Neural progenitor cell (in vitro differentiated cells): ENCODE measurements at regions not wholly inside any gene's neighbourhood (a gene's known extent, or its start where the extent isn't known, plus 50 kb on each side); places are given as distances from the start of the nearest gene placed in this dataset.

Experiments
- DNase-seq: peaks from one replicate; pipeline ENCODE4 v3.0.0-alpha.2; 2016; ENCODE audit warnings: low spot score
- H2AFZ ChIP-seq: fragments of 200-600 bp; sonication (generic); replicated peaks from 2 replicates; pipeline ENCODE4 v1.6.1; 2016; ENCODE audit warnings: antibody characterized with exemption
- H3F3A ChIP-seq: fragments of 200-600 bp; sonication (generic); 2 replicates; pipeline ENCODE4 v1.6.1; 2016; ENCODE audit warnings: antibody characterized with exemption, low read depth
- H3K27ac ChIP-seq: fragments of 200-600 bp; sonication (generic); 2 replicates; pipeline ENCODE4 v1.5.1; 2016; ENCODE audit warnings: mild to moderate bottlenecking
- H3K27me3 ChIP-seq: fragments of 200-600 bp; sonication (generic); 2 replicates; pipeline ENCODE4 v1.6.1; 2016; ENCODE audit warnings: mild to moderate bottlenecking, moderate library complexity
- H3K36me3 ChIP-seq: fragments of 200-600 bp; sonication (generic); 2 replicates; pipeline ENCODE4 v1.5.1; 2016
- H3K4me1 ChIP-seq: fragments of 200-600 bp; sonication (generic); 2 replicates; pipeline ENCODE4 v1.6.1; 2016; ENCODE audit warnings: mixed run types
- H3K4me2 ChIP-seq: fragments of 200-600 bp; sonication (generic); 2 replicates; pipeline ENCODE4 v1.6.1; 2016
- H3K4me3 ChIP-seq: fragments of 200-600 bp; sonication (generic); 2 replicates; pipeline ENCODE4 v1.5.1; 2016
- H3K79me2 ChIP-seq: fragments of 200-600 bp; sonication (generic); 2 replicates; pipeline ENCODE4 v1.6.1; 2016; ENCODE audit warnings: low read depth
- H3K9ac ChIP-seq: fragments of 200-600 bp; sonication (generic); 2 replicates; pipeline ENCODE4 v1.6.1; 2016
- H3K9me3 ChIP-seq: fragments of 200-600 bp; sonication (generic); 2 replicates; pipeline ENCODE4 v1.5.1; 2016; ENCODE audit warnings: low read depth
- H4K20me1 ChIP-seq: fragments of 200-600 bp; sonication (generic); 2 replicates; pipeline ENCODE4 v1.6.1; 2016; ENCODE audit warnings: low read depth
- H3K27ac Mint-ChIP-seq: 3 replicates; pipeline ENCODE4 v1.8.0; 2021; ENCODE audit warnings: mixed read lengths
- H3K27me3 Mint-ChIP-seq: 2 replicates; pipeline ENCODE4 v1.8.0; 2022; ENCODE audit warnings: low read depth, mild to moderate bottlenecking, inconsistent platforms, moderate library complexity, mixed read lengths; ENCODE audit not compliant: insufficient read depth
- H3K36me3 Mint-ChIP-seq: 3 replicates; pipeline ENCODE4 v1.8.0; 2021; ENCODE audit warnings: mixed read lengths
- H3K4me1 Mint-ChIP-seq: 3 replicates; pipeline ENCODE4 v1.8.0; 2021; ENCODE audit warnings: mixed read lengths
- H3K4me3 Mint-ChIP-seq: 3 replicates; pipeline ENCODE4 v1.8.0; 2021; ENCODE audit warnings: mild to moderate bottlenecking, moderate library complexity, mixed read lengths
- H3K9me3 Mint-ChIP-seq: 3 replicates; pipeline ENCODE4 v1.8.0; 2020; ENCODE audit warnings: mixed read lengths
- CTCF ChIP-seq: fragments of 200-600 bp; sonication (generic); IDR thresholded peaks from 2 replicates; pipeline ENCODE4 v1.5.1; 2017; ENCODE audit warnings: antibody characterized with exemption, mild to moderate bottlenecking
- EZH2 ChIP-seq: fragments of 200-600 bp; sonication (generic); IDR thresholded peaks from 2 replicates; pipeline ENCODE4 v1.6.1; 2017; ENCODE audit warnings: antibody characterized with exemption, mild to moderate bottlenecking, moderate library complexity
- EZH2phosphoT487 ChIP-seq: fragments of 200-600 bp; sonication (generic); IDR thresholded peaks from 2 replicates; pipeline ENCODE4 v1.6.1; 2017; ENCODE audit warnings: antibody characterized with exemption

- peaks cover 70% of the 10 kb centered on the region for H3K27me3 ChIP-seq
- H3K4me3 Mint-ChIP-seq, result no peak overlapping the region
- no peak overlapping the region for H3K4me3 ChIP-seq
- peaks cover 47% of the 10 kb centered on the region for H3K27me3 Mint-ChIP-seq
- no peaks in the 10 kb centered on the region for H3K36me3 Mint-ChIP-seq
- TF ChIP-seq EZH2phosphoT487 (no peak), CTCF (no peak), EZH2 (no peak)
- H3K27ac Mint-ChIP-seq, result no peak overlapping the region
- H3K9me3 ChIP-seq, result no peaks in the 10 kb centered on the region
- peak overlapping the region; percentile 37 for H3K4me2 ChIP-seq
- H4K20me1 ChIP-seq, result no peaks in the 10 kb centered on the region
- H3K4me1 Mint-ChIP-seq, result no peaks in the 10 kb centered on the region
- H3K9ac ChIP-seq, result no peak overlapping the region
- no peaks in the 10 kb centered on the region for H3K79me2 ChIP-seq
- peaks cover 9% of the 10 kb centered on the region for H3K4me1 ChIP-seq
- peaks cover 13% of the 10 kb centered on the region for H3K9me3 Mint-ChIP-seq
- H3K27ac ChIP-seq, result no peak overlapping the region
- H3F3A ChIP-seq, result peaks cover 3% of the 10 kb centered on the region
- peak overlapping the region; percentile 7 for H2AFZ ChIP-seq
- no peaks in the 10 kb centered on the region for H3K36me3 ChIP-seq
- DNase-seq, result peak; percentile 51
Observed at GRCh38 chr20:22438346-22438745, 146.0 kb downstream of the FOXA2 start.

GRCh38 chr20:22437354-22437753, 147.0 kb downstream of the FOXA2 start:
- Histone ChIP-seq H2AFZ (no peak overlapping the region), H3K36me3 (no peaks in the 10 kb centered on the region), H3K27ac (no peak overlapping the region), H3K79me2 (no peaks in the 10 kb centered on the region), H3K9me3 (no peaks in the 10 kb centered on the region), H3F3A (peaks cover 3% of the 10 kb centered on the region), H4K20me1 (no peaks in the 10 kb centered on the region), H3K9ac (no peak overlapping the region), H3K4me3 (no peak overlapping the region), H3K4me1 (peaks cover 9% of the 10 kb centered on the region), H3K27me3 (peaks cover 80% of the 10 kb centered on the region), H3K4me2 (no peak overlapping the region)
- no peak for TF ChIP-seq CTCF
- no peak for TF ChIP-seq EZH2
- no peak for TF ChIP-seq EZH2phosphoT487
- Mint-ChIP-seq H3K4me3 (no peak overlapping the region), H3K36me3 (no peaks in the 10 kb centered on the region), H3K9me3 (peaks cover 15% of the 10 kb centered on the region), H3K27me3 (peaks cover 56% of the 10 kb centered on the region), H3K4me1 (no peaks in the 10 kb centered on the region), H3K27ac (no peak overlapping the region)
- no peak for DNase-seq

GRCh38 chr20:22431419-22431818, 153.0 kb downstream of the FOXA2 start:
- peaks cover 76% of the 10 kb centered on the region for H3K27me3 Mint-ChIP-seq
- H3K4me3 Mint-ChIP-seq, result no peak overlapping the region
- no peak overlapping the region for H3K27ac Mint-ChIP-seq
- peaks cover 100% of the 10 kb centered on the region for H3K27me3 ChIP-seq
- peaks cover 26% of the 10 kb centered on the region for H3F3A ChIP-seq
- no peaks in the 10 kb centered on the region for H3K79me2 ChIP-seq
- H3K36me3 ChIP-seq, result no peaks in the 10 kb centered on the region
- no peak overlapping the region for H3K4me2 ChIP-seq
- peaks cover 33% of the 10 kb centered on the region for H3K4me1 ChIP-seq
- no peak overlapping the region for H3K4me3 ChIP-seq
- no peak overlapping the region for H3K27ac ChIP-seq
- peaks cover 14% of the 10 kb centered on the region for H3K9me3 Mint-ChIP-seq
- no peaks in the 10 kb centered on the region for H3K36me3 Mint-ChIP-seq
- peaks cover 29% of the 10 kb centered on the region for H3K4me1 Mint-ChIP-seq
- peaks cover 22% of the 10 kb centered on the region for H4K20me1 ChIP-seq
- TF ChIP-seq CTCF (no peak), EZH2phosphoT487 (no peak), EZH2 (no peak)
- DNase-seq, result no peak
- H2AFZ ChIP-seq, result no peak overlapping the region
- H3K9ac ChIP-seq, result no peak overlapping the region
- H3K9me3 ChIP-seq, result no peaks in the 10 kb centered on the region
